GM21528 (cell line): ENCODE measurements at regions not wholly inside any gene's neighbourhood (a gene's known extent, or its start where the extent isn't known, plus 50 kb on each side); places are given as distances from the start of the nearest gene placed in this dataset.
A peak's percentile ranks its signal among the peaks of the same experiment; 100 is the strongest.

Experiments
- ATAC-seq: cut with Tn5 transposase; IDR thresholded peaks from one replicate; pipeline ENCODE4 v1.9.1; 2021; ENCODE audit warnings: mild to moderate bottlenecking, moderate library complexity; ENCODE audit not compliant: unreplicated experiment, low FRiP score

- ATAC-seq = no peak
These were observed 57.6 kb upstream of the ARGLU1 start for GRCh38 chr13:106625578-106625977.

- no peak for ATAC-seq
These were observed 56.0 kb upstream of the ARGLU1 start for GRCh38 chr13:106623799-106624460.

GRCh38 chr13:106621833-106622232 lies 53.9 kb upstream of the ARGLU1 start:
- ATAC-seq = no peak

GRCh38 chr13:106619688-106620555 lies 52.0 kb upstream of the ARGLU1 start:
- ATAC-seq = peak; percentile 99
